COLO668 (cell line): ENCODE measurements at regions not wholly inside any gene's neighbourhood (a gene's known extent, or its start where the extent isn't known, plus 50 kb on each side); places are given as distances from the start of the nearest gene placed in this dataset.

Experiments used
- DNase-seq: peaks from one replicate; lab custom pipeline; 2025; ENCODE audit not compliant: unreplicated experiment; lab: John Stamatoyannopoulos, UW

DNA sequence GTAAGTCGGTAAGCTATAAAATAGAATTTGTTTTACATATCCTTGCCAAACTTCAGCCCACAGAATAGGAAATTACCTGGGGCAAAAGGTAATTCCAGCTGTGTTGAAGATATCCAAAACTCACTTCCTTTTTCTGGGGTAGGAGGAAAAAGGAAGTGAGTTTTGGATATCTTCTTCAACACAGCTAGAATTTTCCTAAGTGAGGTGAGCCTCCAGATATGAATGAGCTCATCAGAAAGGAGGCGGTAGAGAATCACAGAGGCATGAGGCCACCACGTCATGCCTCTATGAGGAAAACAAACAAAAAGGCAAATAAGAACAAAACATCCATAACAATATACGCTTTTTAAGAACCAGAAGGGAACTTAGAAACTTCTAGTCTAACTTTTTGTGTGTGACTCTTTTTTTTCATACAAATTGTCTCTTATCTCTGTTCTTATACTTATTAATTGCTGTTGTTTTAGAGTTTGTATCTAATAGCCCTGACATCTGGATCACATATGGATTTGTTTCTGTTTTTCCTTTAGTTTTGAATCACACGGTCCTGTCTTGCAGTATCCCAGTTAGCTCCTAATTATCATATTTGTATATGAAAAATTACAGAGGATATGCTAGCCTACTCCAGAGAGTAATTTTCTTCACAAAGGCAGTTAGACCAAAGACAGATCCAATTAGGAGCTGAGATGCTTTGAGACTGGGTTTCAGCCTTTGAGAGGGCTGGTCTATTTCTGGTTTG is 104.5 kb downstream of the RBM43 start:
- DNase-seq, result no peak

DNA sequence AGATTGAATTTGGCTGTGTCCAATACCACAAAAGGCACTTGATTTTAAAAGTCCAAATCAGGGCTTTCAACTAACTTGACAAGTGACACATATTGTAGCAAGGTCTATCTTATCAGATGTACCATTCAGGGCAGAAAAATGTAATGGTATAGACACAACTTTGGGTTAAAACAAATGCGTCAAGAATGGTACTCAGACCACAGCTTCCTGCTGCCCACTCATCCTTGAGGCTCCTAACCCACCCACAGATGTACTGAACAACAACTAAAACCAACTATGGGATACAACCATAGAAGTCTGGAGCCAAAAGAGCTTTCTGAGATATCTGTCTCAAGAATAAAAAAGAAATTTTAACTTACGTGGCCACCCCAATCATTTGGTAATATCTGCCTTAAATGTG is 105.2 kb downstream of the RBM43 start:
- DNase-seq, result no peak

DNA sequence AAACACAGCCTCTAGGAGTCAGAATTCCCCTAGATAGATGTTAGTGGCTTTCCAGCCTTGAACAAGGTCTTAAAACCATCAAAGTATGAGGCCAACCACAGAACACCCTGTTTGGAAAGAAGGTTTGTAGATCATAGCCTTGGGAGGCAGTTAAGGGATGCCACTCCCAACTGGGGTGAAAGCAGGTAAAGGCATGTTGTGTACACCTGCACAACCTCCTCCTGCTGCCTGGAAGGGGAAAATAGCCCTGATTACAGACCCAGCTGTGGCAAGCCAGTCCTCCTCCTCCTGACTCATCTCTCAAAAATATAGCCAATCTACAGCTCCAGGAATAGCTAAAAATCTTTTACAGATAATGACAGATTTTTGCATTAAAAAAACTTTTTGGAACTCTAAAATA is 108.1 kb downstream of the RBM43 start:
- DNase-seq, result no peak

DNA sequence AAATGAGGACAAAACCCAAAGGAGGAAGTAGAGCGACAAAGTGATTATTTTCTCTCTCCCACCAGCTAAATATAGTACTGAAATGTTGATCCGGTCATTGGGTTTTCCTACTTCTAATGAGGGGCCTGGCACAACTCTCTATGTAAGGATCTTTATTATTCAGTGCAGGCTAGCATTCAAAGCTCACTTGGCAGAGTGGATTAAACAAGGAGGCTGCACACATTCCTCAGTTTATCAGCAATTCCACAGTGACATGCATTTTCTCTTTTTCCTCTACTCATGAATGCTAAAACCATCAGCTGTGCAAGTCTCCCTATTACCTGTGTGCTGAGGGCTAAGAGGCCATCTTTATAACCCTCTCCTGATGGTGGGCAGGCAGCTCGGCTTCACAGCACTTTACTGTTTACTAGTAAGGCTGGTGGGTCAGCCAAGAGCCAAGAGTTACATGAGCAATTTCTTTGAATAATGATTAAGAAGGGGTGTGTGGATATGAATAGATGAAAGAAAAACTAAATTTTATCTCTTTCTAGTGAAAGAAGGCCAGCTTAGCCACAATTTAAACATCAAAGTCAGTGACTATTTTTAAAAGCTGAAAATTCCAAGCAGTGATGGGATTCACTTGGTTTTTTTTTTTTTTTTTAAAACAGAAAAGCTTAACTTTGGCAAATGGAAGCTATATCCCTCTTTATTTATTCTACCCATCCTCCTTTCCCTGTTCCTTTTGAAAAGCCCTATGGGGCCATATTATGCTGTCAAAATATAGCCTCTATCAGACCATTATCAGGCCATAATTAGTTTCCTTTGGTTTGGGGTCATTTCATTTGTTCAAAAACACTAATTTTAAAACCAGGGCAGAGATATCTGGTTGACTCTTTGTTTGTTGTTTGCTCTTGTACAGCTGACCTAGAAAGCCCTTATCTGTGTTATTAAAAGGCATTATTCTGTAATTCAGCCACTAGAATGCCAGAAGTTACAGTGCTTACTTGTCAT is 111.0 kb downstream of the RBM43 start:
- no peak for DNase-seq

DNA sequence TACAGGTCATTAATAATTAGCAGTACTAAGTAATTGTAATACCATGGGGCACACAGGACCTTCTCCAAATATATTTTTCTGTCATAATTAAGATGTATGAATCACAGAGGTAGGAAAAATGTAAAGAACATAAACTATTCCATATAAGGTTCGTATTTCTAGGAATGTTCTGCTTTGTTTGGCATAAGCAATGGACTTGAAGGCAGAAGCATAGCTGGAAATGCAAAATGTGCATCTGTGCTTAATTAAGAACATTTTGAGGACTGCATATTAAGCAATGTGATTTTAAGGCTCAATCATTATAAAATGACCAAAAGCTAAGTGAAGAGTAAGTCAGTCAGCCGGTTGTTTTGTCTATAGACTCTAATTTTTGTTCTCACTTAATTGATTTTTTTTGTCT is 123.2 kb downstream of the RBM43 start:
- no peak for DNase-seq

DNA sequence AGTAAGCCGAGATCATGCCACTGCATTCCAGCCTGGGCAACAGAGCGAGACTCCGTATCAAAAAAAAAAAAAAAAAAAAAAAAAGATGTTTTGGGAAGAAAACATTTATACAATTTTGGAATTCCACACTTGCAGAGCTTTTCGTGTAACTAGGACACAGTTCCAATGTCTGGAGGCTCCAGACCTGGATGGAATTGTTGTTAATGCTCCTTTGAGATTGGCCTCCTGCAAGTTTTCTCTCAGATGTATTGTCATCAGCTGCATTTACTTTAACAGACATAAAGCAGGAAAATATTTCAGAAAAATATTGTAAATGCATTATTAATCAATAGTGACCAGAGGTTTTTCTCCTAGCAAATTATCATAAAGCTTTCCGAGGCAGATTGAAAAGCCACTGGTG is 124.1 kb downstream of the RBM43 start:
- DNase-seq, result no peak

DNA sequence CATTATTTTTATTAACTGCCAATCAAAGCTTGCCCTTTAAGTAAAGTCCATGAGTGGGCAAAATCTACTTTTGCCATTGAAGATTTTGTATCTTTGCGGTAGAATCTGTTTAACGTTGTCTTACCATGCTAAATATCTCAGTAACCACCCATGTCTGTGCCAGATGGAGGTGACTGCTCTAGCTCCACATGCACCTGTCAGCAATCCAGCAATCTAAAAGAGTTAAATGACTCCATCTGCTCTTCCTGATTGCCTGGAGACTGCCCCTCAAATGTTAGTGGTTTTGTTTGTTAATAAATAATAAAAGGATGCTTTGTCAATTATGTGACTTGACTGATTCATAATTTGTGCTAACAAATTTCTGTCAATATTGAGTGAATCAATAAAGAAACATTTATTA is 141.7 kb downstream of the RBM43 start:
- DNase-seq, result no peak

DNA sequence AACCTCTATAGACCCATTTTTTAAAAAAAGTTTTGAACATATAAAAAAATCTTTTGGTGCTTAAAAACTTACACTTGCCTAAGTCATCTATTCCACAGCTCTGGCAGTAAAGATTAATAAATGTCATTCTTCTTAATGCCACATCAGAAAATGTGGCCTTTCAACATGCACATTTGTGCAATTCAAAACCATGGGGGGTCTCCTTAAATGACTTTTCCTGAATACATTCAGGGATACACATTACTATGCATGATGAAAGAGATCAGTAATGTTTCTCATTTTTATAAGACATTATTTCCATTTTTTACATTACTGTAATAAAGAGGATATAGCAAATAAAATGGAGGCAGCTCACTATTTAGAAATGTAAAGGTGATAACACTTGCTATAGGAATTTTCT is 142.3 kb downstream of the RBM43 start:
- no peak for DNase-seq

DNA sequence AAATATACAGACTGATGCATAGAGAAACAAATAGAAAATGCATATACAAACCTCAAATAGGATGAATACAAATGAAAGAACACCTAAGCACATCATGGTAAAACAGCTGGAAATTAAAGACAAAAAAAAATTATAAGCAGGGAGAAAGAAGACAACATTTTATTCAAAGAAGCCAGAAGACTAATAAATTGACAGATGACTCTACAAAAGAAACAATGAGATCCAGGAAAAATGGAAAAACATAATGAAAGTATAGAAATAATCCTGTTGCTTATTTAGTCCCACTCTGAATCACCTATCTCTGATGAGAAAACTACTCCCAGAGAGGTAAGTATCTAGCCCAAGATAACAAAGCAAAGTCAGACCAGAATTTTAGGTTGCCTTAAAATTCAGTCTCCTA is 143.4 kb downstream of the RBM43 start:
- no peak for DNase-seq

DNA sequence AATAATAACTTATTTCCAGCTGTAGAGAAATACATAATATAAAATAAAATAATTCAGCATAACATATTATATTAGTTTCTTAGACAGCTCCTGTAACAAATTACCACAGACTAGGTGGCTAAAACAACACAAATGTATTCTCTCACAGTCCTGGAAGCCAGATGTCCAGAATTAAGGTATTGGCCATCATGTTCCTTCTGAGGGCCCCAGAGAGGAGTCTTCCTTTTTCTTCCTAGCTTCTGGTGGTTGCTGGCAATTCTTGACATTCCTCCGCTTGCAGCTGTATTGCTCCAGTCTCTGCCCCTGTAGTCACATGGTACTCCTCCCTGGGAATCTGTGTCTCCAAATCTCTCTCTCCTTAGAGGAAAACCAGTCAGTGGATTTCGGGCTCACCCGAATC is 146.8 kb downstream of the RBM43 start:
- no peak for DNase-seq

DNA sequence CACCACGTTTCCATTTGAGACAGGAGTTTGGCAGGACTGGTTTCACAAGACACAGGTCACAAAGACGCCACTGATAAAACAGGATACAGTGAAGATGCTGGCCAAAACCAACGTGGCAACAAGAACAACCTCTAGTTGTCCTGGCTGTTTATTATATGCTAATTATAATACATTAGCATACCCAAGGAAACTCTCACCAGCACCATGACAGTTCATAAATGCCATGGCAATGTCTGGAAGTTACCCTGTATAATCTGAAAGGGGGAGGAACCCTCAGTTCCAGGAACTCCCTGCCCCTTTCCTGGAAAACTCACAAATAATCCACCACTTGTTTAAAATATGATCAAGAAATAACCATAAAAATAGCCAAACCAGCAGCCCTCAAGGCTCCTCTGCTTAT is 148.3 kb downstream of the RBM43 start:
- DNase-seq, result no peak

DNA sequence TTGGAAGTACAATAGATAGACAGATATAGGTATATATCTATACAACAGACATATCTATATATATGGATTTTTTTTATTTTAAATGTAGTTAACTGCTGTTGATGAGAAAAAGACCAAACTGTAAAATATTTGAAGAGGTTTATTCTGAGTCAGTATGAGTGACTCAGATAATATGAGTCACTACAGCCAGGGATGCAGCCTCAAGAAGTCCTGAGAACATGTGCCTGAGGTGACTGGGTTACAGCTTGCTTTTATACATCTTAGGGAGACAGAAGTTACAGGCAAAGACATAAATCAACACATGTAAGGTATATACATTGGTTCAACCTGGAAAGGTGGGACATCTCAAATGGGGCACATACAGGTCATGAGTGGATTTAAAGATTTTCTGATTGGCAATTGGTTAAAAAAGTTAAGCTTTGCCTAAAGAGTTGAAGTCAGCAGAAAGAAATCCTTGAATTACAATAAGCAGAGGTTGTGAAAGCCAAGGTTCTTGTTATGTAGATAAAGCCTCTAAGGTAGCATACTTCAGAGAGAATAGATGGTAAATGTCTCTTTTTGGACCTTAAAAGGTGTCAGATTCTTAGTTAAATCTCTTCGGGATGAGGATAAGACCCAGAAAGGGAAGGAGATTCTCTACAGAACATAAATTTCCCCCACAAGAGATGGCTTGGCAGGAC is 149.9 kb downstream of the RBM43 start:
- DNase-seq, result no peak

DNA sequence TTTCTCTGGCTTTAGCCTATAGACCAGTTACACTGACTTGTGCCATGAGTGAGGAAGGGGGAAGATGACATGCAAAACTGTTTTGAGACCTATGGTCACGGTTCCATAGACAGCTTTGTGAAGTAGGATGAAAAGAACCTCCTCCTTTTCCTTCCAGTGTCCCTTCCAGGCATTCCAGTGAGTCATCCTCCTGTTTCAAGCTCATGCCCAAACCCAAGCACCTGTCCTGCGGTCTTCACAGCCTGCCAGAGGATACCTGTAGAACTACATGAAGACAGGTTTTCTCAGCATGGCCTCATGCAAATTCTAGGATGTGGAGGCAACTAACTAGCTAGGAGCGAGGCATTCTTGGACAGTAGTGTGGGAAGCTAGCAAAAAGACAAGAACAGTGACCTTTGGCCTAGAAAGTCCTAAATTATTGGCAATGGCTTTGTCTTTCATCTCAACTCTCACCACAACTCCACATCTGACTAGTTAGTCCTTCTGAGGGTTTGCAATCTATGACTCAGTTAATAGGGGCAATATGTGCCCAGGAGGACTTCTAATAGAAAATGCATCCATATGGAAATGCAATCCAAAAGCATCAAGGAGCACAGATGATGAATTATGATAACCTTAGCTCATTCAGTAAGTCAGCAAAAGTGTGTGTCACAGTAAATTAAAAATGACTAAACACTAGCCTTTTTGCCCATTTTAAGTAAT is 154.7 kb downstream of the RBM43 start:
- no peak for DNase-seq

DNA sequence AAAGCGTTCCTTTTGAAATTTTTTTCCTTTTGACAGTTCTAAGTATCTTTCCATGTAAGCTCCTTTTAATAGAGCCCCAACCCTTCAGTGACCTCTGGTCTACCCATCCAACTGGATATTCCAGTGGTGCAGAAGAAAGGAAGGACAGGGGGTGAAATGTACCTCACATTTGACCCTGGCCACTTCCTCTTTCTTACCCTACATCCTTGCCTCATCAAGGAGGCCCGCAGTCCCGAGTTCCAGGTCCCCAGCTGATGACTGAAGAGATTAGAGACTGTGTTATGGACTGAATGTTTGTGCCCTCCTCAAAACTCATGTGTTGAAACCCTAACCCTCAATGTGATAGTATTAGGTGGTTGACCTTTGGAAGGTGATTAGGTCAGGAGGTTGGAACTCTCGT is 158.1 kb downstream of the RBM43 start:
- DNase-seq, result no peak

DNA sequence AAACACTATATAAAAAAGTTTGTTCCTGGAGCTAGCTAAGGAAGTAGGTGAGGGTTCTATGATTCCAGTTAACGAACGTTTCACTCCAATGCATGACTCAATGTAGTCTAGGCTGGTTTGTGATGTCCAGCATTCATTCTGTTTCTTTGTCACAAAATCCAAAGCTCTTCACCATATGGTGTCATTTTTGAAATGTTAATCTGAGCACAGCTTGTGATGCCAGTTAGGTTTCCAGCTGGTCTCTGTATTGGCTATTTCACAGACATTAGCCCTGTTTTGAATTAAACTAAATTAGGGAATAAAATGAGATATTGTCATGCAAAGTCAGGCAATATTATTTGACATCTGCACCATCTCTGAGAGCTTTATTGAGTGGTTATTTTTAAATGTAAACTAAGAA is 159.4 kb downstream of the RBM43 start:
- no peak for DNase-seq

DNA sequence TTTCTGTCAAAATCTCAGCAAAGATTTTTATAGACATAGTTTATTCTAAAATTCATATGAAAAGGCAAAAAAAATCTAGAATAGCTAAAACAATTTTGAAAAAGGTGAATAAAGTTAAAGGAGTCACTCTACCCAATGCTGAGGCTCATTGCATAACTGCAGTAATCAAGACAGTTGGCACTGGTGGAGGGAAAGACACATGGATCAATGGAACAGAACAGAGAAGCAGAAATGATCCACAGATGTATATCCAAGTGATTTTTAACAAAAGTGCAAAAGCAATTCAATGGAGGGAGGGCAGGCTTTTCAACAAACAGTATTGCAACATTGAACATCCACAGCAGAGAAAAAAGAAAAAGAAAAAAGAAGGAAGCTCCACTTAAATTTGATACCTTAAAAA is 162.8 kb downstream of the RBM43 start:
- DNase-seq, result no peak

DNA sequence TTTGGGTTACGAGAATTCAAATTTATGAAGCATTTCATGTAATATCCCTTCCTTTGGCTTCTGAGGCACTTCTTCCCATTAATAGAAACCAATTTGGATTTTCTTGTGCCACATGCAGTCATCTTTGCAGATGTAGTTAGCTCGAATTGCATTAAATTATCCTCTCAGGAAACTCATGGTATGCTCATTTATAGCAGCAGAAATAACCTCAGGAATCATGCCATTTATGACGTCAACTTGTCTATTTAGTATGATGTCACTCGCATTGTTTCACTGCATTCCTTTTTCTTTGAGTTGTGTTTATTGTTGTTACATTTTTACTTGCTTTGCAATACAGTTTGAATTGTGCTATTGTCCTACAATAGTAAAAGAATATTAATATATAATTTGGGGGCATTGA is 163.8 kb downstream of the RBM43 start:
- no peak for DNase-seq

DNA sequence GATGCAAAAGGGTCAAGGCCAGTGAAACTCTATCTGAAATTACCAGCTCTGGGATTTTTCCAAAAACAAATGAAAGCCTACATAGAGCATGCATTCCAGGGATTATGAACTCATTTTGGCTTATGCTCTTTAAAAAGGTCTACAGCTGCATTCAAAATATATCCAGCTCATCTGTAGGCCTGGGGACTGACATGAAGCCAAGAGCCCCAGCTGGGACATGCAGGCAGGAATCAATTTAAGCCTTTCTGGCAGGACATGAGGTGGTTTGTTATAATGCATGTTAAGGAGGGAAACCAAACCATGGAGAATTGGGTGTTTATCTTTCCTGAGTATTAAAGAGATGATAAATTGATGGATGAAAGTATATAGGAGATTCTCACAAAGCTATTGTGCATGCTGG is 164.5 kb downstream of the RBM43 start:
- DNase-seq, result no peak

DNA sequence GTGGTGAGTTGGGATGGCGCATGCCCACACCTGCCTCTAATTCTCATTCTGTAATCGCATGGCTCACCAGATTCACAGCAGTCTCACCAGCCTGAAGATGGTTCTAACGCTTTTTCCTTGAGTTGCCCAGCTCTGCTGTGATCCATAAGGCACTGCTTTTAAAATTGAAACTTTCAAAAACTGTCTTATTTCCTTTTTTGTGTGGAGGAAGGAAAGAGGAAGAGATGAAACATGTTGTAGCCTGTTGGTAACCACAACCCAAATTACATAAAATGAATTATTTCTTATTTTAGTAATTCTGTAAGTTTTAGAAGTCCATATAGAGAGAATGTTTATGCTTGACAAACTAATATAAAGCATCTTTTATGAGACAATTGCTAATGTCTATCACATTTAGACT is 165.4 kb downstream of the RBM43 start:
- no peak for DNase-seq

DNA sequence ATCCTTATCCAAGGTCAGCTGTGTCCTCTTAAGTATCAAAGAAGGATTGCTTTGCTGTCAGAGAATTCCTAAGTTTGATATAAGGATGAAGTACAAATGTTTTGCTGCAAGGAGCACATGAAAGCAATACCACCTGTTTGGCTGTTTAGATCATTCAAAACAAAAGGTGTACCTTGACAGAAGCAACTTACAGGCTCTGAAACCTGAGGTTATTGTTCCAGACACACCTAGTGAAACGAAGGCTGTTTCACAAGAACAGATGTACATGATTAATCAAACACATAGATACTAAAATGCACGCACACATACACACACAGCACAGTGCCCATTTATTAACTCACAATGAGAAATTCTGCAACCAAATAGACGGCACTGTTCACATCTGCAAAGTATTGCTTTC is 166.2 kb downstream of the RBM43 start:
- no peak for DNase-seq

DNA sequence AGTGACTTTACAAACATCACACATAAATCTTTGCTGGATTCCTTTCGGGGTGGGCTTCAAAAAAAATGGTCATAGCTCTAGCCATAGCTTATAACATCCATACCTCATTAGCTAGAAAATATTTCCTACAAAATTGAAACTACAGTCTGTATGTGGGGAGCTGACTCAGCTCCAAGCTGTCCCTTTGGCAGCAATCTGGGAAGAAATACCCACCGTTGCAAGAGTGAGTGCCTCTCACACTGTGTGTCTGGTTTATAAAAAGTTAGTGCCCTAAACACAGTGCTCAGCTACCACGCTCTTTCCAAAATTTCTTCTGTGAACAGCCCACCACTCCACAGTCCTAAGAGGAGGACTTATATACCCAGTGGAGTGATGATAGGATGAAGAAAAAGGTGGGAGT is 170.1 kb downstream of the RBM43 start:
- no peak for DNase-seq
